H9 (cell line): ENCODE measurements at regions not wholly inside any gene's neighbourhood (a gene's known extent, or its start where the extent isn't known, plus 50 kb on each side); places are given as distances from the start of the nearest gene placed in this dataset.
"Not testable (repeated sequence)": the region's sequence is repeated elsewhere in the genome, so short reads cannot be mapped to it uniquely, and the experiment has no call there.

ENCODE experiments used
- DNase-seq: peaks from one replicate; pipeline ENCODE4 v3.0.0-alpha.2; 2017
- H2AFZ ChIP-seq: one replicate; pipeline ENCODE4 v1.6.1; 2013; ENCODE audit warnings: mild to moderate bottlenecking, low read length, control low read depth, moderate library complexity
- H2AK5ac ChIP-seq: 2 replicates; pipeline ENCODE4 v1.6.1; 2013; ENCODE audit warnings: low read length, control low read depth, mixed read lengths; ENCODE audit not compliant: insufficient read length
- H2BK120ac ChIP-seq: one replicate; pipeline ENCODE4 v1.6.1; 2013; ENCODE audit warnings: low read depth, mild to moderate bottlenecking, low read length, control low read depth, inconsistent platforms; ENCODE audit not compliant: poor library complexity, severe bottlenecking
- H2BK12ac ChIP-seq: 2 replicates; pipeline ENCODE4 v1.6.1; 2013; ENCODE audit warnings: low read length, control low read depth, mixed read lengths, low read depth; ENCODE audit not compliant: insufficient read length
- H2BK15ac ChIP-seq: 2 replicates; pipeline ENCODE4 v1.6.1; 2013; ENCODE audit warnings: low read depth, low read length, control low read depth
- H2BK20ac ChIP-seq: one replicate; pipeline ENCODE4 v1.6.1; 2013; ENCODE audit warnings: low read depth, mild to moderate bottlenecking, low read length, control low read depth, inconsistent platforms; ENCODE audit not compliant: poor library complexity, severe bottlenecking
- H2BK5ac ChIP-seq: 2 replicates; pipeline ENCODE4 v1.6.1; 2013; ENCODE audit warnings: low read length, control low read depth, mixed read lengths; ENCODE audit not compliant: insufficient read length
- H3K14ac ChIP-seq: 2 replicates; pipeline ENCODE4 v1.6.1; 2013; ENCODE audit warnings: low read length, control low read depth; ENCODE audit not compliant: insufficient read depth
- H3K18ac ChIP-seq: 2 replicates; pipeline ENCODE4 v1.6.1; 2013; ENCODE audit warnings: low read depth, mild to moderate bottlenecking, mixed read lengths, low read length, control low read depth; ENCODE audit not compliant: insufficient read length
- H3K23ac ChIP-seq: 2 replicates; pipeline ENCODE4 v1.6.1; 2013; ENCODE audit warnings: low read length, control low read depth, mixed read lengths, low read depth; ENCODE audit not compliant: insufficient read length
- H3K23me2 ChIP-seq: 2 replicates; pipeline ENCODE4 v1.6.1; 2013; ENCODE audit warnings: low read depth, mild to moderate bottlenecking, mixed read lengths, low read length, control low read depth; ENCODE audit not compliant: insufficient read length, poor library complexity, severe bottlenecking
- H3K27ac ChIP-seq: 2 replicates; pipeline ENCODE4 v1.5.1; 2013; ENCODE audit warnings: low read length, control low read depth, mixed read lengths, low read depth; ENCODE audit not compliant: insufficient read length
- H3K27me3 ChIP-seq: 2 replicates; pipeline ENCODE4 v1.6.1; 2013; ENCODE audit warnings: low read length, control low read depth, inconsistent platforms; ENCODE audit not compliant: insufficient read depth
- H3K4ac ChIP-seq: 2 replicates; pipeline ENCODE4 v1.6.1; 2013; ENCODE audit warnings: low read depth, mild to moderate bottlenecking, control low read depth, inconsistent platforms, low read length, moderate library complexity
- H3K4me1 ChIP-seq: 2 replicates; pipeline ENCODE4 v1.6.1; 2013; ENCODE audit warnings: low read length, control low read depth, inconsistent platforms; ENCODE audit not compliant: insufficient read depth
- H3K4me2 ChIP-seq: 2 replicates; pipeline ENCODE4 v1.6.1; 2013; ENCODE audit warnings: low read length, control low read depth, mixed read lengths; ENCODE audit not compliant: insufficient read length, insufficient read depth
- H3K56ac ChIP-seq: 2 replicates; pipeline ENCODE4 v1.6.1; 2013; ENCODE audit warnings: low read depth, mild to moderate bottlenecking, mixed read lengths, low read length, control low read depth; ENCODE audit not compliant: insufficient read length
- H3K79me1 ChIP-seq: 2 replicates; pipeline ENCODE4 v1.6.1; 2013; ENCODE audit warnings: low read depth, mild to moderate bottlenecking, moderate library complexity, low read length, control low read depth, inconsistent platforms; ENCODE audit not compliant: insufficient read depth, poor library complexity, severe bottlenecking
- H3K79me2 ChIP-seq: 2 replicates; pipeline ENCODE4 v1.6.1; 2013; ENCODE audit warnings: low read length, control low read depth, inconsistent platforms; ENCODE audit not compliant: insufficient read depth
- H3K9ac ChIP-seq: 2 replicates; pipeline ENCODE4 v1.6.1; 2013; ENCODE audit warnings: low read length, control low read depth, mixed read lengths; ENCODE audit not compliant: insufficient read length; ENCODE audit errors: extremely low read depth
- H3K9me3 ChIP-seq: one replicate; pipeline ENCODE4 v1.6.1; 2013; ENCODE audit warnings: low read depth, low read length, inconsistent platforms; ENCODE audit not compliant: control insufficient read depth
- H3T11ph ChIP-seq: one replicate; pipeline ENCODE4 v1.6.1; 2013; ENCODE audit warnings: mild to moderate bottlenecking, low read length, control low read depth, inconsistent platforms
- H4K20me1 ChIP-seq: one replicate; pipeline ENCODE4 v1.6.1; 2013; ENCODE audit not compliant: control insufficient read depth, insufficient read length, insufficient read depth
- H4K5ac ChIP-seq: 2 replicates; pipeline ENCODE4 v1.6.1; 2013; ENCODE audit warnings: low read depth, mild to moderate bottlenecking, mixed read lengths, low read length, control low read depth; ENCODE audit not compliant: insufficient read length
- H4K8ac ChIP-seq: replicated peaks from 2 replicates; pipeline ENCODE4 v1.6.1; 2013; ENCODE audit warnings: low read length, control low read depth, mixed read lengths, low read depth; ENCODE audit not compliant: insufficient read length
- H4K91ac ChIP-seq: 2 replicates; pipeline ENCODE4 v1.6.1; 2013; ENCODE audit warnings: low read depth, mild to moderate bottlenecking, moderate library complexity, mixed read lengths, low read length, control low read depth; ENCODE audit not compliant: insufficient read length
- H3K27ac Mint-ChIP-seq, 3 experiments: 2 replicates in 2 of 3; 3 replicates in 1 of 3; pipeline ENCODE4 v1.8.0; 2020 to 2021; ENCODE audit warnings: mixed read lengths in 3 of 3, mild to moderate bottlenecking in 1 of 3, moderate library complexity in 1 of 3
- H3K27me3 Mint-ChIP-seq: 2 replicates; pipeline ENCODE4 v1.8.0; 2021; ENCODE audit warnings: low read depth, mild to moderate bottlenecking, moderate library complexity, mixed read lengths
- H3K36me3 Mint-ChIP-seq, 3 experiments: 2 replicates in 2 of 3; 3 replicates in 1 of 3; pipeline ENCODE4 v1.8.0; 2020 to 2021; ENCODE audit warnings: low read depth in 3 of 3, mixed read lengths in 3 of 3; ENCODE audit not compliant: insufficient read depth in 1 of 3
- H3K4me1 Mint-ChIP-seq, 2 experiments: 2 replicates each; pipeline ENCODE4 v1.8.0; 2020; ENCODE audit warnings: mixed read lengths in 2 of 2
- H3K4me3 Mint-ChIP-seq, 2 experiments: 2 replicates in 1 of 2; 3 replicates in 1 of 2; pipeline ENCODE4 v1.8.0; 2020 to 2021; ENCODE audit warnings: mild to moderate bottlenecking in 2 of 2, mixed read lengths in 2 of 2, moderate library complexity in 1 of 2
- H3K9me3 Mint-ChIP-seq, 2 experiments: 2 replicates in 1 of 2; 3 replicates in 1 of 2; pipeline ENCODE4 v1.8.0; 2020; ENCODE audit warnings: mild to moderate bottlenecking in 2 of 2, mixed read lengths in 2 of 2, moderate library complexity in 1 of 2
- CTCF ChIP-seq: fragments of 200-600 bp; sonication (generic); conservative IDR thresholded peaks from 3 replicates; pipeline ENCODE4 v1.8.0; 2021; ENCODE audit warnings: antibody characterized with exemption, mild to moderate bottlenecking
- WGBS: extraction: QIAGEN DNeasy Blood & Tissue Kit; methylation state at CpG from one replicate; pipeline ENCODE4 v1.1.7; 2013; ENCODE audit warnings: missing lambda C conversion rate, low lambda C conversion rate, mixed read lengths; ENCODE audit not compliant: insufficient read length; ENCODE audit errors: extremely low coverage; 5-methylcytosine and 5-hydroxymethylcytosine counted together

- no peaks in the 10 kb centered on the region for H3K4me1 ChIP-seq
- H3K27me3 Mint-ChIP-seq: no peaks in the 10 kb centered on the region; the same call in none of the 2 replicates
- no peaks in the 10 kb centered on the region for H3K79me1 ChIP-seq
- no peaks in the 10 kb centered on the region for H3K27me3 ChIP-seq
- no peaks in the 10 kb centered on the region; the same call in 1 of the 2 replicates for H3K79me2 ChIP-seq
- H3K4me3 Mint-ChIP-seq: no peak overlapping the region
- H2BK5ac ChIP-seq: no peak overlapping the region
- no peak overlapping the region for H3T11ph ChIP-seq
- H4K20me1 ChIP-seq: no peaks in the 10 kb centered on the region
- no peak overlapping the region for H3K56ac ChIP-seq
- no peaks in the 10 kb centered on the region for H3K9me3 ChIP-seq
- H4K5ac ChIP-seq: no peak overlapping the region
- H4K8ac ChIP-seq: no peak overlapping the region
- H3K4me2 ChIP-seq: no peak overlapping the region
- no peak overlapping the region for H3K4ac ChIP-seq
- H3K18ac ChIP-seq: no peak overlapping the region
- H3K36me3 Mint-ChIP-seq: peaks cover 0 to 4% (median 0%) of the 10 kb centered on the region in 3 experiments; a peak in 1 of 7 replicates
- no CpG with 5 or more reads among the region's 6 CpGs for WGBS
- H3K14ac ChIP-seq: no peak overlapping the region
- no peak overlapping the region for H3K23ac ChIP-seq
- no peak for TF ChIP-seq CTCF
- H4K91ac ChIP-seq: no peak overlapping the region
- no peak overlapping the region for H2BK120ac ChIP-seq
- no peak for DNase-seq
- H2AFZ ChIP-seq: no peak overlapping the region
- H3K9ac ChIP-seq: no peak overlapping the region
- no peak overlapping the region for H2BK15ac ChIP-seq
- peaks cover 4 to 5% of the 10 kb centered on the region in 2 experiments; a peak in 3 of 4 replicates for H3K4me1 Mint-ChIP-seq
- no peak overlapping the region for H2AK5ac ChIP-seq
- no peak overlapping the region for H2BK12ac ChIP-seq
- H3K23me2 ChIP-seq: no peaks in the 10 kb centered on the region
- H3K27ac Mint-ChIP-seq: 0 out of 7 replicates have a peak overlapping the region, but pooled peaks of 1 of the 3 experiments have one; percentile 11
- H3K9me3 Mint-ChIP-seq: no peaks in the 10 kb centered on the region
- no peak overlapping the region for H3K27ac ChIP-seq
- no peak overlapping the region for H2BK20ac ChIP-seq
Measured at GRCh38 chrX:7987160-7988012, 60.2 kb upstream of the PNPLA4 start.

- H3K9ac ChIP-seq, H4K91ac ChIP-seq, H3K4me1 ChIP-seq, H2BK20ac ChIP-seq, H3K23me2 ChIP-seq, H3K27me3 ChIP-seq, H3K4me1 Mint-ChIP-seq, H3T11ph ChIP-seq, H2BK120ac ChIP-seq, DNase-seq, H3K27me3 Mint-ChIP-seq, H3K23ac ChIP-seq, H2AFZ ChIP-seq, H3K9me3 Mint-ChIP-seq, H2BK12ac ChIP-seq, H3K79me2 ChIP-seq, H4K20me1 ChIP-seq, H3K56ac ChIP-seq, H4K5ac ChIP-seq, H3K4me3 Mint-ChIP-seq, H2BK5ac ChIP-seq, H3K4ac ChIP-seq, H3K79me1 ChIP-seq, H3K9me3 ChIP-seq, H3K36me3 Mint-ChIP-seq, H2BK15ac ChIP-seq, H2AK5ac ChIP-seq, H3K27ac ChIP-seq, H4K8ac ChIP-seq, H3K14ac ChIP-seq, H3K4me2 ChIP-seq, H3K18ac ChIP-seq: not testable (repeated sequence)
- 0 out of 7 replicates have a peak overlapping the region, but pooled peaks of 1 of the 3 experiments have one; percentile 11 for H3K27ac Mint-ChIP-seq
- no CpG with 5 or more reads among the region's 9 CpGs for WGBS
Measured at GRCh38 chrX:7986738-7987137, 59.5 kb upstream of the PNPLA4 start.
